CD4-positive, CD25-positive, alpha-beta regulatory T cell (primary cell): ENCODE measurements at regions not wholly inside any gene's neighbourhood (a gene's known extent, or its start where the extent isn't known, plus 50 kb on each side); places are given as distances from the start of the nearest gene placed in this dataset.

Source experiments
- ATAC-seq, 2 donors: fragments of 150-1000 bp; cut with Tn5 transposase; one replicate each; pipeline ENCODE4 v1.10.0; 2021; ENCODE audit warnings: low read depth in 2 of 2, moderate number of reproducible peaks in 2 of 2, moderate library complexity in 1 of 2
- DNase-seq, 3 donors: peaks; one replicate each; pipeline versions ENCODE4 v3.0.0 to v3.0.0-alpha.2; 2012 to 2022; ENCODE audit warnings: mixed read lengths in 1 of 3
- H3K27ac ChIP-seq: one replicate; pipeline ENCODE4 v1.7.0; 2013; ENCODE audit warnings: mild to moderate bottlenecking, low read length; ENCODE audit not compliant: insufficient read depth, poor library complexity, severe bottlenecking
- H3K27me3 ChIP-seq: one replicate; pipeline ENCODE4 v1.7.0; 2013; ENCODE audit warnings: low read length; ENCODE audit not compliant: control insufficient read depth, insufficient read depth
- H3K36me3 ChIP-seq: one replicate; pipeline ENCODE4 v1.7.0; 2013; ENCODE audit warnings: mild to moderate bottlenecking, low read length, moderate library complexity; ENCODE audit not compliant: control insufficient read depth, insufficient read depth
- H3K4me1 ChIP-seq: 2 replicates; pipeline ENCODE4 v1.7.0; 2013; ENCODE audit warnings: mild to moderate bottlenecking, low read length; ENCODE audit not compliant: insufficient read depth, control insufficient read depth, poor library complexity, severe bottlenecking
- H3K4me3 ChIP-seq: one replicate; pipeline ENCODE4 v1.7.0; 2013; ENCODE audit warnings: low read depth, mild to moderate bottlenecking, low read length, moderate library complexity
- H3K9me3 ChIP-seq, 2 experiments: 1 replicate in 1 of 2; 2 replicates in 1 of 2; pipeline ENCODE4 v1.7.0; 2013; ENCODE audit warnings: low read length in 2 of 2, mild to moderate bottlenecking in 1 of 2, moderate library complexity in 1 of 2; ENCODE audit not compliant: control insufficient read depth in 2 of 2
- H3K27ac Mint-ChIP-seq, 3 donors: one replicate each; pipeline ENCODE4 v1.8.0; 2020 to 2022; ENCODE audit warnings: mild to moderate bottlenecking in 3 of 3, mixed read lengths in 3 of 3, moderate library complexity in 2 of 3
- H3K27me3 Mint-ChIP-seq: one replicate; pipeline ENCODE4 v1.8.0; 2022; ENCODE audit warnings: mild to moderate bottlenecking, mixed read lengths
- H3K36me3 Mint-ChIP-seq: one replicate; pipeline ENCODE4 v1.8.0; 2020; ENCODE audit warnings: mixed read lengths
- H3K4me1 Mint-ChIP-seq, 4 donors: one replicate each; pipeline ENCODE4 v1.8.0; 2020 to 2022; ENCODE audit warnings: mixed read lengths in 4 of 4, mild to moderate bottlenecking in 1 of 4
- H3K4me3 Mint-ChIP-seq, 4 donors: one replicate each; pipeline ENCODE4 v1.8.0; 2020 to 2022; ENCODE audit warnings: mild to moderate bottlenecking in 4 of 4, mixed read lengths in 4 of 4, moderate library complexity in 3 of 4
- H3K9me3 Mint-ChIP-seq, 7 donors: one replicate each; pipeline ENCODE4 v1.8.0; 2020 to 2022; ENCODE audit warnings: mixed read lengths in 7 of 7, mild to moderate bottlenecking in 3 of 7, moderate library complexity in 2 of 7

GRCh38 chr4:155568641-155569220, 97.9 kb upstream of the GUCY1A1 start:
- H3K9me3 Mint-ChIP-seq, result peaks cover 0 to 3% (median 0%) of the 10 kb centered on the region in 7 donors
- no peak for ATAC-seq
- DNase-seq, result no peak
- H3K27me3 Mint-ChIP-seq, result no peaks in the 10 kb centered on the region
- peaks cover 2% of the 10 kb centered on the region for H3K27me3 ChIP-seq
- no peak overlapping the region for H3K4me3 Mint-ChIP-seq
- H3K27ac Mint-ChIP-seq, result no peak overlapping the region
- H3K9me3 ChIP-seq, result no peaks in the 10 kb centered on the region
- H3K36me3 ChIP-seq, result no peaks in the 10 kb centered on the region
- no peak overlapping the region for H3K27ac ChIP-seq
- no peak overlapping the region for H3K4me3 ChIP-seq
- H3K4me1 ChIP-seq, result no peaks in the 10 kb centered on the region
- no peaks in the 10 kb centered on the region for H3K36me3 Mint-ChIP-seq
- H3K4me1 Mint-ChIP-seq, result no peaks in the 10 kb centered on the region

GRCh38 chr4:155566354-155566753, 100.3 kb upstream of the GUCY1A1 start:
- Histone ChIP-seq H3K36me3 (no peaks in the 10 kb centered on the region), H3K27me3 (peaks cover 2% of the 10 kb centered on the region), H3K27ac (no peak overlapping the region), H3K9me3 (no peaks in the 10 kb centered on the region), H3K4me3 (no peak overlapping the region), H3K4me1 (no peaks in the 10 kb centered on the region)
- no peak overlapping the region for H3K27ac Mint-ChIP-seq
- H3K4me3 Mint-ChIP-seq, result no peak overlapping the region
- H3K36me3 Mint-ChIP-seq, result no peaks in the 10 kb centered on the region
- no peaks in the 10 kb centered on the region for H3K27me3 Mint-ChIP-seq
- no peak for ATAC-seq
- peaks cover 0 to 4% (median 0%) of the 10 kb centered on the region in 7 donors for H3K9me3 Mint-ChIP-seq
- H3K4me1 Mint-ChIP-seq, result no peaks in the 10 kb centered on the region
- DNase-seq, result no peak

GRCh38 chr4:155565776-155566175, 100.9 kb upstream of the GUCY1A1 start:
- no peaks in the 10 kb centered on the region for H3K36me3 Mint-ChIP-seq
- no peak overlapping the region for H3K4me3 ChIP-seq
- peak overlapping the region in 1 of 3 donors; percentile 23 for H3K27ac Mint-ChIP-seq
- no peaks in the 10 kb centered on the region for H3K9me3 ChIP-seq
- H3K9me3 Mint-ChIP-seq, result peaks cover 0 to 4% (median 0%) of the 10 kb centered on the region in 7 donors
- no peak for ATAC-seq
- DNase-seq, result no peak
- no peaks in the 10 kb centered on the region for H3K4me1 Mint-ChIP-seq
- H3K27me3 Mint-ChIP-seq, result no peaks in the 10 kb centered on the region
- H3K4me1 ChIP-seq, result no peaks in the 10 kb centered on the region
- no peaks in the 10 kb centered on the region for H3K36me3 ChIP-seq
- no peak overlapping the region for H3K27ac ChIP-seq
- no peak overlapping the region for H3K4me3 Mint-ChIP-seq
- H3K27me3 ChIP-seq, result peaks cover 2% of the 10 kb centered on the region

GRCh38 chr4:155565330-155565729, 101.3 kb upstream of the GUCY1A1 start:
- Histone ChIP-seq H3K27me3 (peaks cover 2% of the 10 kb centered on the region), H3K27ac (no peak overlapping the region), H3K4me1 (no peaks in the 10 kb centered on the region), H3K9me3 (no peaks in the 10 kb centered on the region), H3K36me3 (no peaks in the 10 kb centered on the region), H3K4me3 (no peak overlapping the region)
- Mint-ChIP-seq H3K4me1 (no peaks in the 10 kb centered on the region), H3K27me3 (no peaks in the 10 kb centered on the region), H3K27ac (no peak overlapping the region), H3K9me3 (peaks cover 0 to 4% (median 0%) of the 10 kb centered on the region in 7 donors), H3K4me3 (no peak overlapping the region), H3K36me3 (no peaks in the 10 kb centered on the region)
- ATAC-seq, result no peak
- no peak for DNase-seq

GRCh38 chr4:155564880-155565279, 101.8 kb upstream of the GUCY1A1 start:
- Mint-ChIP-seq H3K36me3 (no peaks in the 10 kb centered on the region), H3K4me1 (no peaks in the 10 kb centered on the region), H3K9me3 (peaks cover 0 to 4% (median 0%) of the 10 kb centered on the region in 7 donors), H3K4me3 (no peak overlapping the region), H3K27ac (no peak overlapping the region), H3K27me3 (no peaks in the 10 kb centered on the region)
- Histone ChIP-seq H3K9me3 (no peaks in the 10 kb centered on the region), H3K27ac (no peak overlapping the region), H3K4me1 (no peaks in the 10 kb centered on the region), H3K36me3 (no peaks in the 10 kb centered on the region), H3K27me3 (peaks cover 2% of the 10 kb centered on the region), H3K4me3 (no peak overlapping the region)
- ATAC-seq, result no peak
- no peak for DNase-seq

- H3K4me1 Mint-ChIP-seq, result no peaks in the 10 kb centered on the region
- Histone ChIP-seq H3K27me3 (peaks cover 2% of the 10 kb centered on the region), H3K36me3 (no peaks in the 10 kb centered on the region), H3K4me3 (no peak overlapping the region), H3K9me3 (no peaks in the 10 kb centered on the region), H3K4me1 (no peaks in the 10 kb centered on the region), H3K27ac (no peak overlapping the region)
- ATAC-seq, result no peak
- H3K9me3 Mint-ChIP-seq, result peaks cover 0 to 4% (median 0%) of the 10 kb centered on the region in 7 donors
- no peak overlapping the region for H3K27ac Mint-ChIP-seq
- no peaks in the 10 kb centered on the region for H3K36me3 Mint-ChIP-seq
- DNase-seq, result no peak
- H3K4me3 Mint-ChIP-seq, result no peak overlapping the region
- no peaks in the 10 kb centered on the region for H3K27me3 Mint-ChIP-seq
These were observed 102.6 kb upstream of the GUCY1A1 start for GRCh38 chr4:155564086-155564485.

- H3K4me1 ChIP-seq, result no peaks in the 10 kb centered on the region
- no peak for DNase-seq
- Mint-ChIP-seq H3K4me1 (no peaks in the 10 kb centered on the region), H3K27me3 (no peaks in the 10 kb centered on the region), H3K27ac (no peak overlapping the region), H3K9me3 (peaks cover 0 to 8% (median 2%) of the 10 kb centered on the region in 7 donors), H3K4me3 (no peak overlapping the region), H3K36me3 (no peaks in the 10 kb centered on the region)
- H3K36me3 ChIP-seq, result no peaks in the 10 kb centered on the region
- no peak overlapping the region for H3K27ac ChIP-seq
- no peaks in the 10 kb centered on the region for H3K9me3 ChIP-seq
- no peak overlapping the region for H3K4me3 ChIP-seq
- ATAC-seq, result no peak
- H3K27me3 ChIP-seq, result peaks cover 1% of the 10 kb centered on the region
These were observed 106.7 kb upstream of the GUCY1A1 start for GRCh38 chr4:155559915-155560314.

GRCh38 chr4:155552180-155552579, 114.5 kb upstream of the GUCY1A1 start:
- H3K9me3 ChIP-seq, result no peaks in the 10 kb centered on the region
- Mint-ChIP-seq H3K36me3 (no peaks in the 10 kb centered on the region), H3K4me3 (no peak overlapping the region), H3K27me3 (no peaks in the 10 kb centered on the region), H3K4me1 (no peaks in the 10 kb centered on the region), H3K9me3 (peaks cover 0 to 14% (median 5%) of the 10 kb centered on the region in 7 donors), H3K27ac (no peak overlapping the region)
- ATAC-seq (no peak), DNase-seq (no peak)
- no peaks in the 10 kb centered on the region for H3K27me3 ChIP-seq
- no peak overlapping the region for H3K4me3 ChIP-seq
- H3K27ac ChIP-seq, result no peak overlapping the region
- no peaks in the 10 kb centered on the region for H3K4me1 ChIP-seq
- H3K36me3 ChIP-seq, result no peaks in the 10 kb centered on the region
